Stimulated activated naive CD8-positive, alpha-beta T cell treated with anti-CD3 and anti-CD28 coated beads, Interleukin-15, amount 100 ng/mL, for 72 hours (primary cell): ENCODE measurements at regions not wholly inside any gene's neighbourhood (a gene's known extent, or its start where the extent isn't known, plus 50 kb on each side); places are given as distances from the start of the nearest gene placed in this dataset.

ENCODE experiments used
- ATAC-seq: fragments of 150-1000 bp; cut with Tn5 transposase; 2 replicates; pipeline ENCODE4 v1.10.0; 2021; ENCODE audit warnings: mild to moderate bottlenecking, moderate library complexity
- DNase-seq, 2 donors: peaks; one replicate each; pipeline ENCODE4 v3.0.0; 2021 to 2022
- H3K27ac Mint-ChIP-seq, 2 donors: one replicate each; pipeline ENCODE4 v1.8.0; 2022; ENCODE audit warnings: mild to moderate bottlenecking in 2 of 2, mixed read lengths in 2 of 2, moderate library complexity in 2 of 2
- H3K27me3 Mint-ChIP-seq: one replicate; pipeline ENCODE4 v1.8.0; 2022; ENCODE audit warnings: mixed read lengths
- H3K4me1 Mint-ChIP-seq: one replicate; pipeline ENCODE4 v1.8.0; 2022; ENCODE audit warnings: mild to moderate bottlenecking, mixed read lengths
- H3K4me3 Mint-ChIP-seq, 2 donors: one replicate each; pipeline ENCODE4 v1.8.0; 2022; ENCODE audit warnings: mild to moderate bottlenecking in 2 of 2, mixed read lengths in 2 of 2, moderate library complexity in 1 of 2
- H3K9me3 Mint-ChIP-seq, 2 donors: one replicate each; pipeline ENCODE4 v1.8.0; 2022; ENCODE audit warnings: mixed read lengths in 2 of 2

- ATAC-seq (no peak), DNase-seq (no peak)
- Mint-ChIP-seq H3K27ac (no peak overlapping the region), H3K9me3 (peaks cover 10 to 14% of the 10 kb centered on the region in 2 donors), H3K4me3 (no peak overlapping the region), H3K4me1 (no peaks in the 10 kb centered on the region), H3K27me3 (no peaks in the 10 kb centered on the region)
These were observed 1176.4 kb upstream of the CDH18 start for GRCh38 chr5:21164425-21164824.

DNA sequence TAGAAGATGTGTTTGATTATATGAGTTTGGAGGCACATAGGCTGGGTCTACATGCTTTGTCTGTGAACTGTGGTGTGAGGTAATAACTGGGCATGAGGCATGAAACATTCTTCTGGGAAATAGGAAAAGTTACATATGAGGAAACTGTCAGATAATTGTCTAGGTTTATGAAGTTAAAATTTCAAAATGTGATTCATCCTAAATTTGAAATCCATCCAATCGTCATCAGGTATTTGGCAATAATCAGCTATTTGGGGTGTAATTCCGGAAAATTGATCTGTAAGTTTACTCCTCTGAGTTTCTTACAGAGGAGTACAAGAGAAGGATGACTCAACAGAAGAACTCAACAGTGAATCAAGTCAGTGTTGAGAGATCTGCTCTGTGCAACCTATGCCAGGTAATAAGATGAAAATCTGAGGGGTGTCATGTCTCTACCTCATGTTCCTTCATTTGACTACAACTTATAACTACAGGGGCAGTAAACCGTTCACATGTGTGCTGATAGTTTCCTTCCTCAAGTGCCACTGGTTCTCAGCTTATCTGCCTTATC, 1171.6 kb upstream of the CDH18 start:
- H3K9me3 Mint-ChIP-seq, result peaks cover 4 to 22% of the 10 kb centered on the region in 2 donors
- H3K4me3 Mint-ChIP-seq, result no peak overlapping the region
- no peaks in the 10 kb centered on the region for H3K4me1 Mint-ChIP-seq
- no peak overlapping the region for H3K27ac Mint-ChIP-seq
- no peaks in the 10 kb centered on the region for H3K27me3 Mint-ChIP-seq
- DNase-seq, result no peak
- ATAC-seq, result no peak

- Mint-ChIP-seq H3K9me3 (peaks cover 4 to 14% of the 10 kb centered on the region in 2 donors), H3K4me3 (no peak overlapping the region), H3K27me3 (no peaks in the 10 kb centered on the region), H3K27ac (no peak overlapping the region), H3K4me1 (no peaks in the 10 kb centered on the region)
- ATAC-seq, result no peak
- DNase-seq, result no peak
These were observed 1166.5 kb upstream of the CDH18 start for GRCh38 chr5:21154526-21154925.

DNA sequence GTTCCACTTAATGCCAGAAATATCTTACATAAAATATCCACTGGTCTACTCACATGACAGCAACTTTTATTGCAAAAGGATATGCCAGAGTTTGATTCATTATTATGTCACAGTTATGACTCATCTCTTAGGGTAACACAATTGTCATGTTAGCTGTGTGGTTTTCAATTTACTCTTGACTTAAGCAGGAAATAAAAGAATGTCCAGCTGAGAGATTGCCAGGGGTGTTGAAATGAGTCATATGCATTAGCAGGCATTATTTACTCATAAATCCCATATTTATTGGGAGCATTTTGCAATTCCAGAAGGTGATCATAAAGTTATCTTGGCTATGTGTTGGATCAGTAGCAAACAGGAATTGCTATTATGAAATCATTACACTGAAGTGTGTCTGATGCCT, 1164.6 kb upstream of the CDH18 start:
- Mint-ChIP-seq H3K27ac (no peak overlapping the region), H3K4me1 (no peaks in the 10 kb centered on the region), H3K9me3 (peaks cover 4 to 8% of the 10 kb centered on the region in 2 donors), H3K27me3 (no peaks in the 10 kb centered on the region), H3K4me3 (no peak overlapping the region)
- DNase-seq, result no peak
- no peak for ATAC-seq

DNA sequence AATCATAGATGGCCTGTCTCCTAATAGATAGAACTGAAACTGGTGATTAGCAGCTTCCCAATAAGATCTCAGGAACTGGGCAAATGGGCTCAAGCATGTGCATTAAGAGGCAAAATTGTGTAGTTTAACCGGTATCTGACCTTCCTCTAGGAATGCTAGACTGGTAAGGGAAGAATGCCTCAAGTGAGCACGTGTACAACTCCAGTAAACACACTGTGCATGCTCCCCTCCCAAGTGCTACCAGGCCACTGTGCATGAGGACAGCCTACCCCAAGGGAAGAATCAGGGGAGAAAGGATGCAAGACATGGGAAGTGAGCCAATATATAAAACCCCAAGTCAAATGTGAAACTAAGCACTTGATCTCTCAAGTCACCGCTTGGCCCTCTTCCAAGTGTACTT, 1157.4 kb upstream of the CDH18 start:
- H3K4me3 Mint-ChIP-seq, result no peak overlapping the region
- no peak overlapping the region for H3K27ac Mint-ChIP-seq
- DNase-seq (no peak), ATAC-seq (no peak)
- H3K9me3 Mint-ChIP-seq, result peaks cover 0 to 19% of the 10 kb centered on the region in 2 donors
- no peaks in the 10 kb centered on the region for H3K27me3 Mint-ChIP-seq
- no peaks in the 10 kb centered on the region for H3K4me1 Mint-ChIP-seq

DNA sequence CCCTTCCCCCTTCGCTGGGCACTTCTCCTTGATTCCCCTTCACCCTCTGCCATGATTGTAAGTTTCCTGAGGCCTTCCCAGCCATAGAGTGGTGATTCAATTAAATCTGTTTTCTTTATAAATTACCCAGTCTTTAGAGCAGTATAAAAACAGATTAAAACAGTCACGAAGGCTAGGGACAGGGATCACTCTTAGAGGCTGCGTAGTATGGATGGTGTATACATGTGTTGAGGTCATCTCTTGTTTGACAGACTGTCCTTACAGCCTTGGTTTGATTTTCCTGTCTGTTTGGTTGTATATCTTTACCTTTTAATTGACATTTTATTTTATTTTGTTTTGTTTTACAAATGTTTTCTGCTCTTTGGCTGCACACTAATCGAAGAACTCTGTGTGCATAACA, 1155.7 kb upstream of the CDH18 start:
- Mint-ChIP-seq H3K27me3 (no peaks in the 10 kb centered on the region), H3K4me1 (no peaks in the 10 kb centered on the region), H3K9me3 (peaks cover 0 to 18% of the 10 kb centered on the region in 2 donors), H3K27ac (no peak overlapping the region), H3K4me3 (no peak overlapping the region)
- DNase-seq (no peak), ATAC-seq (peak; percentile 50)

DNA sequence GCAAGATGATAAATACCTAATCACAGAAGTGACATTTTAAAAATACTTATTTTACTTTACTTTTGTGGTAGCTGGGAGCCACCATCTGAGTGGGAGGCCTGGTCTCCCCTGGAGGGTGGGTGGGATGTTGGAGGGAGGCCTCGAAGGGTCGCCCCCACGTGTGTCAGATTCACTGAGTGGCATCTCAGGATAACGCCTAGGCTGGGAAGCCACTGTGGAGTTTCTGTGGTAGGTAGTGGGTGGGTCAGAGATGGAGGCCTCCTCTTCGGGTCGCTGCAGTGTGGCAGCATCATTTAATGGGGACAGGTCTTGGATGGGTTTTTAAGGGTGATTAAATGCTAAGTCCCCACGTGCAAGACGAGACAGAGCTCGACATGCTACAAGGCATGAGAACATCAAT, 1154.8 kb upstream of the CDH18 start:
- peak; percentile 43 for ATAC-seq
- Mint-ChIP-seq H3K4me1 (no peaks in the 10 kb centered on the region), H3K27ac (no peak overlapping the region), H3K4me3 (no peak overlapping the region), H3K27me3 (no peaks in the 10 kb centered on the region), H3K9me3 (peaks cover 0 to 17% of the 10 kb centered on the region in 2 donors)
- no peak for DNase-seq

DNA sequence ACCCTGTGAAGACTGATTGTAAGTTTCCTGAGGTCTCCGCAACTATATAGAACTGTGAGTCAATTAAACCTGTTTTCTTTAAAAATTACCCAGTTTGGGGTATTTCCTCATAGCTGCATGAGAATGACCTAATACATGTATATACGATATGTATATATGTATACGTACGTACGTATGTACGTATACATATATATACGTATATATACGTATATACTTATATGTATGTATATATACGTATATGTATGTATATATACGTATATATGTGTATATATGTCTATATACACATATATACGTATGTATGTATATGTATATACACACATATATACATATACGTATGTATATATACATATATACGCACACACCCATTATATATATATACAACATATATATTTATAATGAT, 1153.0 kb upstream of the CDH18 start:
- H3K9me3 Mint-ChIP-seq, result peaks cover 0 to 17% of the 10 kb centered on the region in 2 donors
- H3K27me3 Mint-ChIP-seq, result no peaks in the 10 kb centered on the region
- peak; percentile 15 for ATAC-seq
- no peak overlapping the region for H3K27ac Mint-ChIP-seq
- H3K4me1 Mint-ChIP-seq, result no peaks in the 10 kb centered on the region
- no peak for DNase-seq
- no peak overlapping the region for H3K4me3 Mint-ChIP-seq

DNA sequence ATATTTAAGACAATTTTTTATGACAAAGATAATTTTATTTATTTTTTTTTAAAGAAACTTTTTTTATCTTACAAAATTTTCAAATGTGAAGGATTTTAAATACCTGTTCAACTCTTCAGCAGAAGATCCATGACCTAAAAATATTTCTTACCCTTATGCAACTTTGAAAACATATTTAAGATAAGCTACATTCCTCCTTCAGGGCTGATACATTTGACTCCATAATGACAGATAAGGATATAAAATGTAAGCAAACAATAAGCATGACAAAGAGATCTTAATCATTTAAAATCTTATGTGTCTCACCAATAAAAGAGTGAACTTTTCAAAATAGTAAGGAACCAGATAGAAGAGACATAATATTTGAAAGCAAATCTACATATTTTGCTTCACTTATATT, 1138.2 kb upstream of the CDH18 start:
- no peaks in the 10 kb centered on the region for H3K4me1 Mint-ChIP-seq
- peaks cover 0 to 4% of the 10 kb centered on the region in 2 donors for H3K9me3 Mint-ChIP-seq
- H3K4me3 Mint-ChIP-seq, result no peak overlapping the region
- ATAC-seq (no peak), DNase-seq (no peak)
- no peaks in the 10 kb centered on the region for H3K27me3 Mint-ChIP-seq
- no peak overlapping the region for H3K27ac Mint-ChIP-seq

GRCh38 chr5:21125238-21125983, 1137.4 kb upstream of the CDH18 start:
- Mint-ChIP-seq H3K4me1 (no peaks in the 10 kb centered on the region), H3K4me3 (no peak overlapping the region), H3K27ac (no peak overlapping the region), H3K9me3 (peaks cover 0 to 4% of the 10 kb centered on the region in 2 donors), H3K27me3 (no peaks in the 10 kb centered on the region)
- ATAC-seq (no peak), DNase-seq (no peak)

- no peak overlapping the region for H3K4me3 Mint-ChIP-seq
- H3K4me1 Mint-ChIP-seq, result no peaks in the 10 kb centered on the region
- H3K27ac Mint-ChIP-seq, result no peak overlapping the region
- no peaks in the 10 kb centered on the region for H3K27me3 Mint-ChIP-seq
- peaks cover 0 to 6% of the 10 kb centered on the region in 2 donors for H3K9me3 Mint-ChIP-seq
- ATAC-seq (no peak), DNase-seq (no peak)
These were observed 1133.2 kb upstream of the CDH18 start for GRCh38 chr5:21121213-21121612.

GRCh38 chr5:21097661-21098060, 1109.7 kb upstream of the CDH18 start:
- ATAC-seq (no peak), DNase-seq (no peak)
- Mint-ChIP-seq H3K4me3 (no peak overlapping the region), H3K27me3 (no peaks in the 10 kb centered on the region), H3K9me3 (peaks cover 0 to 12% of the 10 kb centered on the region in 2 donors), H3K4me1 (no peaks in the 10 kb centered on the region), H3K27ac (no peak overlapping the region)

- ATAC-seq (no peak), DNase-seq (no peak)
- no peak overlapping the region for H3K27ac Mint-ChIP-seq
- peaks cover 0 to 12% of the 10 kb centered on the region in 2 donors for H3K9me3 Mint-ChIP-seq
- no peaks in the 10 kb centered on the region for H3K4me1 Mint-ChIP-seq
- no peak overlapping the region for H3K4me3 Mint-ChIP-seq
- H3K27me3 Mint-ChIP-seq, result no peaks in the 10 kb centered on the region
These were observed 1106.6 kb upstream of the CDH18 start for GRCh38 chr5:21094619-21095018.

- DNase-seq (no peak), ATAC-seq (no peak)
- peaks cover 9 to 33% of the 10 kb centered on the region in 2 donors for H3K9me3 Mint-ChIP-seq
- H3K27ac Mint-ChIP-seq, result no peak overlapping the region
- no peak overlapping the region for H3K4me3 Mint-ChIP-seq
- H3K27me3 Mint-ChIP-seq, result no peaks in the 10 kb centered on the region
- no peaks in the 10 kb centered on the region for H3K4me1 Mint-ChIP-seq
These were observed 1099.8 kb upstream of the CDH18 start for GRCh38 chr5:21087766-21088165.

DNA sequence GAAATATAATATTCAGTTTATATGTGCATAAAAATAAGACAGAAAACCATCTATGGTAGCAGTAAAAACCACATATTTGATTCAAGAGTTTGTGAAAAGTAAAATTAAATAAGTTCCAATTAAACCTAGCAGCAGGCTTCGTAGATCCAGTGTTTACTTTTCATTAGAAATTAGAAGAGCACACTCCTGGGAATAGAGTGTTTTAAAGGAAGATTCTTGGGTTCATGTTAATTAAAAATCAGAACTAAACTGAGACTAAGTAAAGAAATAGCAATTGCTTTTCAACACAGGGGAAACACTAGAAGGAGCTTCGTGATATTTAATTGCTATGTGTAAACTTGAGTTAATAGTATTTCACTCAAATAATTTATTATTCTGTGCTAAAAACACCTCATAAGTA, 1097.8 kb upstream of the CDH18 start:
- ATAC-seq, result no peak
- Mint-ChIP-seq H3K9me3 (peaks cover 18 to 34% of the 10 kb centered on the region in 2 donors), H3K4me3 (no peak overlapping the region), H3K27ac (no peak overlapping the region), H3K4me1 (no peaks in the 10 kb centered on the region), H3K27me3 (no peaks in the 10 kb centered on the region)
- no peak for DNase-seq

DNA sequence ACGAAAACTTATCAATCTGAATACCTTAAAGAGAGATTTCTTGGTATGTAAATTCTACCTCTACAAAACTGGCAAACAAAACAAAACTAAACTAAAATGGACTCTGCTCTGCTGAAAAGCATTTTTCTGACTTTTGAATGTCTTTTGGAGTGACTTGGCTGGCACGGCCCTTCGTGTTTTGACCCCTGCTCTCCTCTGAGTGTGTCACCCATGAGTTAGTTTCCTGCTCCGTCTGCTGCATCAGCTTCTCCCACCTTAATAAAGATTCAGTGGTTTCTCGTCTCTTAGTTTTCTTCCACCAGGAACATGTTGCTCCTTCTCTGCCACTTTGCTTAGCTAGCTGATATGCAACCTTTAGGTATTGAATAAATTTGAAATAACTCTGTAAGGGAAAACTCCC, 1084.0 kb upstream of the CDH18 start:
- no peaks in the 10 kb centered on the region for H3K4me1 Mint-ChIP-seq

DNA sequence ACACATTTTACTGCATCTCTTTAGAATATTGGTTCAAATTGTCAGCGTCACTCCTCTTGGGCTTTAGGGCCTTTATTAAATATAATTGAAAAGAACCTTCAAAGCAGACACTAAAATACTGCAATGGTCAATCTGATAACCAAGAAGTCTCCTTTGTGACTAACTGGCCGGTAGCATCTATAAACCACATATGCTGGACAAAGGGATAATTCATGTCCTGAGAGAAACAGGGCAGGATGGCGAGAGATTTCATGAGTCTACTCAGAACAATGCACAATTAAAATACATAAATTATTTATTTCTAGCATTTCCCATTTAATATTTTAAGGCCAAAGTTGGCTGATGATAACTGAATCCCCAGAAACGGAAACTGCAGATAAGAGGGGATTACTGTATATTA, 1083.4 kb upstream of the CDH18 start:
- no peak overlapping the region for H3K4me3 Mint-ChIP-seq
- H3K27me3 Mint-ChIP-seq, result no peaks in the 10 kb centered on the region
- no peaks in the 10 kb centered on the region for H3K4me1 Mint-ChIP-seq
- H3K27ac Mint-ChIP-seq, result no peak overlapping the region
- H3K9me3 Mint-ChIP-seq, result peaks cover 7 to 8% of the 10 kb centered on the region in 2 donors
- ATAC-seq, result no peak
- DNase-seq, result no peak

More for the DNA sequence above, 1084.0 kb upstream of the CDH18 start:
- no peak for DNase-seq
- no peaks in the 10 kb centered on the region for H3K27me3 Mint-ChIP-seq
- no peak for ATAC-seq
- no peak overlapping the region for H3K27ac Mint-ChIP-seq
- peaks cover 7 to 8% of the 10 kb centered on the region in 2 donors for H3K9me3 Mint-ChIP-seq
- H3K4me3 Mint-ChIP-seq, result no peak overlapping the region
